ENCODE measurements at regions not wholly inside any gene's neighbourhood (a gene's known extent, or its start where the extent isn't known, plus 50 kb on each side); places are given as distances from the start of the nearest gene placed in this dataset.

- no peaks in the 10 kb centered on the region for H3K4me1 ChIP-seq (ENCODE audit: control insufficient read depth, insufficient read depth, low read length)
- no peak overlapping the region for H3K4me3 ChIP-seq (ENCODE audit: low read depth, low read length)
- TF ChIP-seq ZNF266 (tag by site-specific recombination; IDR thresholded peaks at IDR 0.05; ENCODE audit: low read depth): no peak
- TF ChIP-seq IKZF3 (tag by site-specific recombination; IDR thresholded peaks at IDR 0.05): no peak
- TF ChIP-seq ZNF645 (tag by site-specific recombination; IDR thresholded peaks at IDR 0.05): no peak
- no peak for TF ChIP-seq PRDM10 (tag by site-specific recombination; IDR thresholded peaks at IDR 0.05)
- TF ChIP-seq, protein P1, sequence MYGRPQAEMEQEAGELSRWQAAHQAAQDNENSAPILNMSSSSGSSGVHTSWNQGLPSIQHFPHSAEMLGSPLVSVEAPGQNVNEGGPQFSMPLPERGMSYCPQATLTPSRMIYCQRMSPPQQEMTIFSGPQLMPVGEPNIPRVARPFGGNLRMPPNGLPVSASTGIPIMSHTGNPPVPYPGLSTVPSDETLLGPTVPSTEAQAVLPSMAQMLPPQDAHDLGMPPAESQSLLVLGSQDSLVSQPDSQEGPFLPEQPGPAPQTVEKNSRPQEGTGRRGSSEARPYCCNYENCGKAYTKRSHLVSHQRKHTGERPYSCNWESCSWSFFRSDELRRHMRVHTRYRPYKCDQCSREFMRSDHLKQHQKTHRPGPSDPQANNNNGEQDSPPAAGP (tag by site-specific recombination; IDR thresholded peaks at IDR 0.05): no peak
- TF ChIP-seq ZNF626 (tag by site-specific recombination; IDR thresholded peaks at IDR 0.05): no peak
- no peak for TF ChIP-seq ZNF785 (tag by site-specific recombination; IDR thresholded peaks at IDR 0.05)
- TF ChIP-seq ZNF664 (tag by site-specific recombination; IDR thresholded peaks at IDR 0.05): no peak
- TF ChIP-seq ZNF280C (tag by site-specific recombination; IDR thresholded peaks at IDR 0.05): no peak
- TF ChIP-seq SETDB1 (IDR thresholded peaks at IDR 0.05; ENCODE audit: insufficient read length, low read length): no peak
- no peak for TF ChIP-seq ZFHX2 (tag by site-specific recombination; conservative IDR thresholded peaks at IDR 0.05)
- TF ChIP-seq GLIS2 (tag by site-specific recombination; IDR thresholded peaks at IDR 0.05): no peak
- no peak for TF ChIP-seq ZNF585B (tag by site-specific recombination; IDR thresholded peaks at IDR 0.05)
- no peak for TF ChIP-seq ATF2 (tag by site-specific recombination; IDR thresholded peaks at IDR 0.05; ENCODE audit: low read depth)
- no peak for TF ChIP-seq KLF8 (tag by site-specific recombination; IDR thresholded peaks at IDR 0.05)
- TF ChIP-seq ZNF571 (tag by site-specific recombination; IDR thresholded peaks at IDR 0.05): no peak
- TF ChIP-seq, protein P2, sequence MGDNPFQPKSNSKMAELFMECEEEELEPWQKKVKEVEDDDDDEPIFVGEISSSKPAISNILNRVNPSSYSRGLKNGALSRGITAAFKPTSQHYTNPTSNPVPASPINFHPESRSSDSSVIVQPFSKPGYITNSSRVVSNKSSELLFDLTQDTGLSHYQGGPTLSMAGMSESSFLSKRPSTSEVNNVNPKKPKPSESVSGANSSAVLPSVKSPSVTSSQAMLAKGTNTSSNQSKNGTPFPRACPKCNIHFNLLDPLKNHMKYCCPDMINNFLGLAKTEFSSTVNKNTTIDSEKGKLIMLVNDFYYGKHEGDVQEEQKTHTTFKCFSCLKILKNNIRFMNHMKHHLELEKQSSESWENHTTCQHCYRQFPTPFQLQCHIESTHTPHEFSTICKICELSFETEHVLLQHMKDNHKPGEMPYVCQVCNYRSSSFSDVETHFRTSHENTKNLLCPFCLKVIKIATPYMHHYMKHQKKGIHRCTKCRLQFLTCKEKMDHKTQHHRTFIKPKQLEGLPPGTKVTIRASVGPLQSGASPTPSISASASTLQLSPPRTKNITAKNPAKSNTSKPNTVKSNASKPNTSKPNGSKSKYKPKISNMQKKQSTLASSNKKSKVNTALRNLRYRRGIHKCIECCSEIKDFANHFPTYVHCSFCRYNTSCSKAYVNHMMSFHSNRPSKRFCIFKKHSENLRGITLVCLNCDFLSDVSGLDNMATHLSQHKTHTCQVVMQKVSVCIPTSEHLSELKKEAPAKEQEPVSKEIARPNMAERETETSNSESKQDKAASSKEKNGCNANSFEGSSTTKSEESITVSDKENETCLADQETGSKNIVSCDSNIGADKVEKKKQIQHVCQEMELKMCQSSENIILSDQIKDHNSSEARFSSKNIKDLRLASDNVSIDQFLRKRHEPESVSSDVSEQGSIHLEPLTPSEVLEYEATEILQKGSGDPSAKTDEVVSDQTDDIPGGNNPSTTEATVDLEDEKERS (tag by site-specific recombination; IDR thresholded peaks at IDR 0.05): no peak
- TF ChIP-seq FEZF1 (tag by site-specific recombination; IDR thresholded peaks at IDR 0.05): no peak
- POLR2A ChIA-PET: no interaction called here
- no peak overlapping the region for H3K27ac ChIP-seq (ENCODE audit: extremely low read depth, low read depth, low read length)
- CTCF ChIA-PET: no interaction called here
- no peaks in the 10 kb centered on the region for H3K36me3 ChIP-seq (ENCODE audit: control insufficient read depth in 2 of 2, insufficient read depth in 1 of 2, low read length in 2 of 2)
- H3K9me3 ChIP-seq (ENCODE audit: control insufficient read depth, insufficient read depth, low read depth, low read length): no peaks in the 10 kb centered on the region
Measured at GRCh38 chr11:71325418-71326327, 73.3 kb upstream of the SHANK2 start.
